NCI-H187 (cell line): ENCODE measurements at regions not wholly inside any gene's neighbourhood (a gene's known extent, or its start where the extent isn't known, plus 50 kb on each side); places are given as distances from the start of the nearest gene placed in this dataset.
A peak's percentile ranks its signal among the peaks of the same experiment; 100 is the strongest.

Source experiments
- DNase-seq, 2 experiments: peaks; one replicate each; lab custom pipeline; 2025; lab: John Stamatoyannopoulos, UW

GRCh38 chr2:134169788-134170187, 84.1 kb upstream of the MGAT5 start:
- no peak for DNase-seq

DNA sequence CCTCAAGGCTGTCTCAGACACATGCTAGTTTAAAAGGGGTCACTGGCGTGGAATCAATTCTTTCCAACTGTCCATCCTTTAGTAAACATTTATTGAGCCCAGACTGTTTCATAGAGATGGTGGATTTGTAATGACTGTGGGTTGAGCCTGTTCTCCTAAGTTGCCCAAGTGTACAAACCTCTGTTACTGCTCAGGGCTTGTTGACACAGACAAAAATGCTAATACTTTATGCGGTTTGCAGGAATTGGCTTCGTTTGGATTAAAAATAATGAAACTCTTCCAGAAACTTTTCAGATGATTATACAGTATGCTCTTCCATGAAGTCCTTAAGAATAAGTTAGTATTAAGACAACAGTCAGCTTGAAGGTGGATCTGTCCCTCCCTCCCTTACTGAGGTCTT, 83.6 kb upstream of the MGAT5 start:
- DNase-seq: no peak

GRCh38 chr2:134170700-134171099, 83.2 kb upstream of the MGAT5 start:
- no peak for DNase-seq

- peak; percentile 12 to 32 for DNase-seq
These were observed 80.4 kb upstream of the MGAT5 start for GRCh38 chr2:134173338-134174016.

- DNase-seq: no peak
These were observed 79.2 kb upstream of the MGAT5 start for GRCh38 chr2:134174711-134175110.

DNA sequence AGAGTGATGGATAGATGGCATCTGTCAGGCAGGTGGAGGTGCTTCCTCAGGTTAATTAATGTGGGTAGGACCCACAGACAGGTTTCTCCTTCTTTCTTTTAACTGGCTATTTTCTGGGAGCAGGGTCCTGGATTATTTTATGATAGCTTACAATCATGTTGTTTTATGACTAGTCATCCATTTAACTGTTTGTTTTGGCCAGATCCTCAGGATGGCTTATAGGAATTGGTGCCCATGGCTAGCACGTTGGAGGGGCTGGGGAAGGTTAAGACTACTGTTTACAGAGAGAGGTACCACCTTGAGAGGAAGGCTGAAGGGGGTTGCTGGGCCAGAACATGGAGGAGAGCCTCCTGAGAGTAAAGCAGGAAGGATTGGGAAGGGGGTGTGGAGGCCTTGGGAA, 78.0 kb upstream of the MGAT5 start:
- DNase-seq: no peak

DNA sequence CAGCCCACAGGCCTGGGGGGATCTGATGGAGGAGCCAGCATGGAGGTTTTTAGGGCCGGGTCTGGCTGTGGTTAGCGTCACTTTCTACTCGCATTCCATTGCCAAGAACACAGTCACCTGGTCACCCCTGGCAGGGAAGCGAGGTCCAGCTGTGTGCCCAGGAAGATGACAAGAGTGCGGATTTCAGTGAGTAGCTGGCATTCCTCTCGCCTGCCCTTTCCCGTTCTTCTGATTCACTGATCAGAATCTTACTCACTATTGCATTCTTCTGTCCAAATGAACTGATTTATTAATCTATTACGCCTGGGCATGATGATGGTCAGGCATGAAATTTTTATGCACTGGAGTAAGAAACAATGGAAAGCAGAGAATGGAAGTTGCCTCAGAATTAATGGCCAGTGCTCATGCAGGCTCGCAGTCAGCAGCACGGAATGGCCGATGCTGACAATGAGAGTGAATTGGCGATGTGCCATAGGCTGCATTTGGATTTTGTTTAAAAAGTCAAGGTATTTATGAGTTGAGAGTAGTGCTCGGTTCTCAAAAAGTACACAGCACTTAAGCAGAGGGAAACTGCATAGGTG, 76.4 kb upstream of the MGAT5 start:
- DNase-seq: no peak

GRCh38 chr2:134178138-134178877, 75.6 kb upstream of the MGAT5 start:
- DNase-seq: no peak

DNA sequence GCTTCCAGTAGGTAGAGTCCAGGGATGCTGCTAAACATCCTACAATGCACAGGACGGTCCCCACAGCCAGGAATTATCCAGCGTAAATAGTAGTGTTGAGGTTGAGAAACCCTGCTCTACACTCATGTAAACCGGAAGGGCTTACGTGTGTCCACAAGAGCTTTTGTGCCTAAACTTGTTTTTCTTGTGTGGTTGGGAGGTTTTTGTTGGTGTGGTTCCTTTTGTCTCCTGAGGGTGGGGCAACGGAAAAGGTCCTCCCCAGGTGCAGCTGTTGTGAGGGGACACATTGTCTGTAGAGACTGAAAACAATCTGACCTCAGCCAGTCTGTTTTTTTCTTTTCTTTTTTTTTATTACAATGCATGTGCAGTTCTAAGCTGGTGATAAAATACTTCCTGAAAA, 72.7 kb upstream of the MGAT5 start:
- DNase-seq: no peak

DNA sequence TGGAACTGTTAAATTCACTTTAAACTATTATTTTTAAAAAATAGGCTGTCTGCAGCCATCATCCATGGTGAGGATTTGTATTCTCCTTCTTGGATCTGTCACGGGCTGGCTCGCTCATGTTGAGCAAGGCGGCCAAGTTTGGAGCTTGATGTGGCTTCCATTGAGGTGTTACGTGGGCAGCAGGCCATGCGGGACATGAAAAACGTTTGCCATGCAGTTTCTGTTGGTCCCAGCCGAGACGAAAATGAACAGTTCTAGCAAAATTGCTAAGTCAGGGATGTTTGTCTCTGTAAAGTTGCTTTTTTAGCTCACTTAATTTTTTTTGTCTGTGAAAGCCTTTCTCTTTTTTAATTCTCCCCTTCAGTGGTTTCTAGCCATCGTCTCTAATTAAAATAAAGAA, 70.2 kb upstream of the MGAT5 start:
- no peak for DNase-seq

- no peak for DNase-seq
These were observed 68.2 kb upstream of the MGAT5 start for GRCh38 chr2:134185639-134186038.

- DNase-seq: no peak
These were observed 64.7 kb upstream of the MGAT5 start for GRCh38 chr2:134189009-134189720.

- DNase-seq: no peak
These were observed 63.6 kb upstream of the MGAT5 start for GRCh38 chr2:134190062-134190806.

GRCh38 chr2:134190807-134191203, 63.1 kb upstream of the MGAT5 start:
- no peak for DNase-seq

GRCh38 chr2:134191835-134192234, 62.0 kb upstream of the MGAT5 start:
- no peak for DNase-seq

DNA sequence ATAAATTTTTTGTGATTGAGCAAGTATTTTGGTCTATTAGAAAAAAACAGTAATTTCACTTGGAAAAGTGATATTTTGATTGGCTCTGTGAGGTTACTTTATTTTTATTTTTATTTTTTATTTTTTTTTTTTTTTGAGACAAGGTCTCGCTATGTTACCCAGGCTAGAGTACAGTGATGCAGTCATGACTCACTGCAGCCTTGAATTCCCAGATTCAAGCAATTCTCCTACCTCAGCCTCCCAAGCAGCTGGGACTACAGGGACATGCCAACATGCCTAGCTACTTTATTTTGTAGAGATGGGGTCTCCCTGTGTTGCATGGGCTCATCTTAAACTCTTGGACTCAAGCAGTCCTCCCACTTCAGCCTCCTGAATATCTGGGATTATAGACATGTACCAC, 60.9 kb upstream of the MGAT5 start:
- DNase-seq: no peak

DNA sequence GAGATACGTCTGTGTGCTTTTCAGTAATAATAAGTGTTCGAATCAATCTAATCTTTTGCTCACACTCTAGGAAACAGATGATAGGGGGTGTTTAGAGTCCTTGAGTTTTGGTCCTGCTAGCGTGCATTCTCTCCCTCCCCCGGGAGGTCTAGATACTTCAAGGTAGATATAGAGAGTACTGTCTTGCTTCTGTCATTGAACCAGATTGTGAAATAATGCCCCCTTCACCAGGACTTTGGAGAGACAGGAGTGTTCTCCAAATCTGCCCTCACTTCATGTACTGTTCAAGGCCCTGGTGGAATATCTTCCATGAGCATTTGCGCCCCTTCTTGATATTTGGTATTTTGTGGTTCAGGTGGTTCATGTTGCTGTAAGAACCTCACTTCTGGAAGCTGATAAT, 59.4 kb upstream of the MGAT5 start:
- DNase-seq: no peak

GRCh38 chr2:134195341-134195740, 58.5 kb upstream of the MGAT5 start:
- no peak for DNase-seq

DNA sequence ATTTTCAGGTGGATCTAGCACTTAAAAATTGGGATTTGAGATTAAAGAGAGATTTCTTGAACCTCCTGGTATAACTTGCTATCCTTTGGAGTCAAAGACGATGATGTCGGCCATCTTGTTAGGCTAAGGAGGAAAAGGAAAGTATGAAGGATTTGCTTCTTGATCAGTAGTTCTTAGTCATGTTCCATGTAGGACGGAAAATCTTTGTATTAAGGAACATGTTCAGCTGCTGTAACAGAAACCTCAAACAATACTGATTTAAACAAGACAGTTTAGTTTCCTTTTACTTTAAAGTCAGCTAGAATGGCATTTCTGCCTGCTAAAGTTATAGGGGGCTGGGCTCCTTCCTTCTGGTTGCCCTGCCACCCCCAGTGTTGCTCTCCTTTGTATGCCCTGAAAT, 56.4 kb upstream of the MGAT5 start:
- DNase-seq: no peak

DNA sequence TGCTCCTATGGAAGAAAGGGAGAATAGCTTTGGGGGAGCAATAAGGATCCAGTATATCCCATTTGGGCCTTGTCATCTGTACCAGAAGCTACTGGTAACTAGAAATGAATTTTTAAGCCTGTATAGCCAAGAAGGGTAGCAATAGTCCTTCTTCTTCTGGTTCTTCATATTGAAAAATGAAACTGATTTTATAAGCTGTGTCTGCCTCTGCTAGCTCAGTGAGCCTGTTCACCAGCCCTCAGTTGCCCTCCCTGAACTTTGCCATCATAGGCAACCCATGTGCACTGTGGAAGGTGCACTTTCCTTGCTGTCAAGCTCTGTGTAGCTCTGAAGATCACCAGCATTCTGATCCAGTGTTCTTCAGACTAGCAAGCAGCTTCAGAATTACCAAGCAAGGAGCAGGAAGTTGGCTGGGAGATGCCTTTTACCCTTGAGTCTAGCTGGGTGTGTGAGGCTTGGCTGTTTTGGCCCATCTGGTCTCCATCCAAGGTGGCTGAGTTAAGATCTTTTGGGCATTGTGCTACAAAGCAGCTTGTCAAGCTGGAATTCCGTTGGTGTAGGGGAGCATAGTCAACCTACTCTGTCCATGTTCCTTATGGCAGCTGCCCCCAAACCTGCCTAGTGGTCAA, 55.8 kb upstream of the MGAT5 start:
- no peak for DNase-seq

GRCh38 chr2:134199123-134199522, 54.7 kb upstream of the MGAT5 start:
- DNase-seq: no peak
